GM12864 (cell line): ENCODE measurements at regions not wholly inside any gene's neighbourhood (a gene's known extent, or its start where the extent isn't known, plus 50 kb on each side); places are given as distances from the start of the nearest gene placed in this dataset.
"Not testable (repeated sequence)": the region's sequence is repeated elsewhere in the genome, so short reads cannot be mapped to it uniquely, and the experiment has no call there.

Source experiments
- DNase-seq: peaks from one replicate; pipeline ENCODE4 v3.0.0-alpha.2; 2011; ENCODE audit warnings: low read depth
- H3K4me3 ChIP-seq: 2 replicates; pipeline ENCODE4 v1.5.1; 2011; ENCODE audit warnings: mild to moderate bottlenecking, low read depth, low read length, control low read depth
- CTCF ChIP-seq: IDR thresholded peaks from 2 replicates; pipeline ENCODE4 v1.5.1; 2011; ENCODE audit warnings: low read depth, mild to moderate bottlenecking, moderate library complexity, low read length, control low read depth, inconsistent platforms; ENCODE audit errors: missing control alignments

DNA sequence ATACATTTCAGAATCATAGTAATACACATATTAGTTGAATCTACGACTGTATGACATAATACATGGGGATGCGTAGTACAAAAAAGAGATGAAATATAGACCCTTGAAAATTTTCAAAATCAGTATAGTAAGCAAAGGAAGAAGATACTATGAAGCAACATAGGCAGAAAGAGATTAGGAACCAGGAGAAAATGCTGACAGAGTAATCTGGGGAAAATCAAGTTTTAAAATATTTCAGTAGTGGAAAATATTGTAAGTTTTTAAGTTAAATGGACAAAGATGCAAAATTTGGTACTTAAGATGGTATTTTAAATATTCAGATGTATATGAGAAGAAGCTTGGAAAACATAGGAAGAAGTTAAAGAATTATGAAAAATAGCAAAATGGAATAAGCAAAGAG lies 915.6 kb upstream of the LRFN5 start:
- H3K4me3 ChIP-seq: no peak overlapping the region
- no peak for TF ChIP-seq CTCF
- DNase-seq: no peak

DNA sequence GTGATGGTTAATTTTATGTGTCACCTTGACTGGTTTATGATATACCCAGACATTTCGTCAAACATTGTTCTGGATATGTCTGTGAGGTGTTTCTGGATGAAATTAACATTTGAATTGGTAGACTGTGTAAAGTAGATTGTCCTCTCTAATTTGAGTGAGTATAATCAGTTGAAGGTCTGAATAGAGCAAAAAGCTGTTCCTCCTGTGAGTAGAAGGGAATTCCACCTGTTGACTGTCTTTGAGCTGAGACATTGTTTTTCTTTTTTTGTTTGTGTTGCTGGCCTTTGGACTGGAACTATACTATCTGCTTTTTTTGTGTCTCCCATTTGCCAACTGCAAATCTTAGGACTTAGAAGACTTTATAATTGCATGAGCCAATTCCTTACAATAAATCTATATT lies 920.9 kb upstream of the LRFN5 start:
- no peak for DNase-seq
- H3K4me3 ChIP-seq: no peak overlapping the region
- TF ChIP-seq CTCF: no peak

DNA sequence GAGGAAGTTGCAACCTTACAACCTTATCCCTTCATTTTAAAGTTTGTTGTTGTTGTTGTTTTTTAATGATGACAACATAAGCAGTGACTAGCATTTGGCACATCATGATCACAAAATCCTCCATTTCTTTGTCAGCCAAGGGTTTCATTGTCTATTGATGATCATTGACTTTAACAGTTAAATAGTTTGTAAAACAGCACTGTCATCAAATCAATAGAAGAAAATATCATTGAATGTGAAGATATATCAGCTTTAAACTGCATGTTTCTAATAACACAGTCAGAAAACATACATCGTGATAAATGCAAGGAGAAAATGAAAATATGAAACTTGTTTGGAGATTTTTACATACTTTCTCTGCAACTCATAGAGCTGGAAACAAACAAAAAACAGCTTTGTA lies 922.3 kb upstream of the LRFN5 start:
- no peak overlapping the region for H3K4me3 ChIP-seq
- no peak for TF ChIP-seq CTCF
- no peak for DNase-seq

- DNase-seq: no peak
- H3K4me3 ChIP-seq: no peak overlapping the region
- no peak for TF ChIP-seq CTCF
Observed at GRCh38 chr14:40682131-40682913, 924.4 kb upstream of the LRFN5 start.

DNA sequence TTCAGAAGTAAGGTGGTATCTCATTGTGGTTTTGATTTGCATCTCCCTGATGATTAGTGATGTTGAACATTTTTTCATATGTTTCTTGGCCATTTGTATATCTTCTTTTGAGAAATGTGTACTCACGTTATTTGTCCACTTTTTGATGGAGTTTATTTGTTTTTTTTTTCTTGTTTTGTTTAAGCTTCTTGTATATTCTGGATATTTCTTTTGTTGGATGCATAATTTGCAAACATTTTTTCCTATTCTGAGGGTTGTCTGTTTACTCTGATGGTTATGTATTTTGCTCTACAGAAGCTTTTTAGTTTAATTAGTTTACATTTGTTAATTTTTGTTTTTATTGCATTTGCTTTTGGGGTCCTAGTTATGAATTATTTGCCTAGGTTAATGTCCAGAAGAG lies 927.4 kb upstream of the LRFN5 start:
- no peak overlapping the region for H3K4me3 ChIP-seq
- DNase-seq: no peak
- TF ChIP-seq CTCF: no peak

DNA sequence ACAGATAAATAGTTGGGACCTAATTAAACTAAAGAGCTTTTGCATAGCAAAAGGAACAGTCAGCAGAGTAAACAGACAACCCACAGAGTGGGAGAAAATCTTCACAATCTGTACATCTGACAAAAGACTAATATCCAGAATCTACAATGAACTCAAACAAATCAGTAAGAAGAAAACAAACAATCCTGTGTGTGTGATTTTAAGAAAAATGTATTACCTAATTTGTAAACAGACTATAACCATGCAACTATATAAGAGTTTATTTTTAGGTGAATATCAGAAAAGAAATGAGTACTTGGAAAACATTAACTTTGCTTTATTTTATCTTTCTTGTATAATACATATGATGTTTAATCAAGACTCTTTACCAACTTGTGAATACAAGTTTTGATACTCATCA lies 929.5 kb upstream of the LRFN5 start:
- H3K4me3 ChIP-seq, DNase-seq: not testable (repeated sequence)

GRCh38 chr14:40674502-40674901 lies 932.2 kb upstream of the LRFN5 start:
- no peak overlapping the region for H3K4me3 ChIP-seq
- no peak for TF ChIP-seq CTCF
- DNase-seq: no peak
